ENCODE measurements at regions not wholly inside any gene's neighbourhood (a gene's known extent, or its start where the extent isn't known, plus 50 kb on each side); places are given as distances from the start of the nearest gene placed in this dataset.

GRCh38 chr2:34244195-34244594 is 645.1 kb upstream of the FAM98A start:
- ATAC-seq (ENCODE audit: insufficient number of reproducible peaks, low FRiP score, low read depth), result no peak
- Histone ChIP-seq H3K27ac (no peak overlapping the region), H3K4me3 (no peak overlapping the region), H3K4me1 (ENCODE audit: control insufficient read depth in 1 of 2, low read depth in 2 of 2) (no peaks in the 10 kb centered on the region), H3K27me3 (replicated peaks; ENCODE audit: insufficient read depth) (no peaks in the 10 kb centered on the region), H3K9me3 (no peaks in the 10 kb centered on the region), H3K36me3 (no peaks in the 10 kb centered on the region)
- DNase-seq (ENCODE audit: low spot score), result no peak
- TF ChIP-seq CTCF (IDR thresholded peaks at IDR 0.05), result no peak

GRCh38 chr2:34242763-34243123 is 643.6 kb upstream of the FAM98A start:
- Histone ChIP-seq H3K9me3 (no peaks in the 10 kb centered on the region), H3K4me1 (ENCODE audit: control insufficient read depth in 1 of 2, low read depth in 2 of 2) (no peaks in the 10 kb centered on the region)
- ATAC-seq (ENCODE audit: insufficient number of reproducible peaks, low FRiP score, low read depth), result no peak

GRCh38 chr2:34241905-34242762 is 643.0 kb upstream of the FAM98A start:
- no peak overlapping the region for H3K4me3 ChIP-seq
- H3K4me1 ChIP-seq (ENCODE audit: control insufficient read depth in 1 of 2, low read depth in 2 of 2), result no peaks in the 10 kb centered on the region
- H3K9me3 ChIP-seq, result no peaks in the 10 kb centered on the region
- no peaks in the 10 kb centered on the region for H3K27me3 ChIP-seq (replicated peaks; ENCODE audit: insufficient read depth)
- H3K36me3 ChIP-seq, result no peaks in the 10 kb centered on the region
- no peak for TF ChIP-seq CTCF (IDR thresholded peaks at IDR 0.05)
- no peak for ATAC-seq (ENCODE audit: insufficient number of reproducible peaks, low FRiP score, low read depth)
- no peak for DNase-seq (ENCODE audit: low spot score)
- H3K27ac ChIP-seq, result no peak overlapping the region

More at GRCh38 chr2:34242763-34243123, 643.6 kb upstream of the FAM98A start:
- H3K36me3 ChIP-seq, result no peaks in the 10 kb centered on the region
- TF ChIP-seq CTCF (IDR thresholded peaks at IDR 0.05), result no peak
- no peaks in the 10 kb centered on the region for H3K27me3 ChIP-seq (replicated peaks; ENCODE audit: insufficient read depth)
- H3K27ac ChIP-seq, result no peak overlapping the region
- H3K4me3 ChIP-seq, result no peak overlapping the region
- DNase-seq (ENCODE audit: low spot score), result no peak

- Histone ChIP-seq H3K9me3 (no peaks in the 10 kb centered on the region), H3K4me3 (no peak overlapping the region), H3K4me1 (ENCODE audit: control insufficient read depth in 1 of 2, low read depth in 2 of 2) (no peaks in the 10 kb centered on the region), H3K36me3 (no peaks in the 10 kb centered on the region), H3K27me3 (replicated peaks; ENCODE audit: insufficient read depth) (no peaks in the 10 kb centered on the region), H3K27ac (no peak overlapping the region)
- DNase-seq (ENCODE audit: low spot score) (no peak), ATAC-seq (ENCODE audit: insufficient number of reproducible peaks, low FRiP score, low read depth) (no peak)
- TF ChIP-seq CTCF (IDR thresholded peaks at IDR 0.05), result no peak
Measured at GRCh38 chr2:34239511-34239910, 640.4 kb upstream of the FAM98A start.

- H3K9me3 ChIP-seq, result no peaks in the 10 kb centered on the region
- no peak overlapping the region for H3K4me3 ChIP-seq
- no peak for TF ChIP-seq CTCF (IDR thresholded peaks at IDR 0.05)
- no peaks in the 10 kb centered on the region for H3K27me3 ChIP-seq (replicated peaks; ENCODE audit: insufficient read depth)
- no peak for ATAC-seq (ENCODE audit: insufficient number of reproducible peaks, low FRiP score, low read depth)
- H3K36me3 ChIP-seq, result no peaks in the 10 kb centered on the region
- H3K4me1 ChIP-seq (ENCODE audit: control insufficient read depth in 1 of 2, low read depth in 2 of 2), result no peaks in the 10 kb centered on the region
- H3K27ac ChIP-seq, result no peak overlapping the region
- no peak for DNase-seq (ENCODE audit: low spot score)
Measured at GRCh38 chr2:34234823-34235222, 635.7 kb upstream of the FAM98A start.
